ENCODE measurements at regions not wholly inside any gene's neighbourhood (a gene's known extent, or its start where the extent isn't known, plus 50 kb on each side); places are given as distances from the start of the nearest gene placed in this dataset.
A peak's percentile ranks its signal among the peaks of the same experiment; 100 is the strongest.

DNA sequence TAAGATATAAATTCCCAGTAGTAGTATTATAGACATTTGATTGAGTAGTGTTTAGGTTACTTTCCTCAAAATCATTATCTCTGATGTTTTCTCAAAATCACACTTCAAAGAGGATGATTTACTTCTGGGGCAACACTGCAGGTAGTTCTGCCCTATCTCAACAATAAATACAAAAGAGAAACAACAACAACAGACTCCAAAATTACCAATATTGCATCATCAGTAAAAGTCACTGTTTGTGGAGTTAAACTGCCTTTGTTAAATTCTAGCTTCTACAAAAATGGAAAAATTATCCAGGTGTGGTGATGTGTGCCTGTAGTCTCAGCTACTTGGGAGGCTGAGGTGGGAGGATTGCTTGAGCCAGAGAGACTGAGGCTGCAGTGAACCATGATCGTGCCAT is 637.6 kb upstream of the ZNF608 start:
- no peak for DNase-seq (ENCODE audit: low spot score)

- DNase-seq (ENCODE audit: low spot score), result no peak
These were observed 643.9 kb upstream of the ZNF608 start for GRCh38 chr5:125390326-125390725.

DNA sequence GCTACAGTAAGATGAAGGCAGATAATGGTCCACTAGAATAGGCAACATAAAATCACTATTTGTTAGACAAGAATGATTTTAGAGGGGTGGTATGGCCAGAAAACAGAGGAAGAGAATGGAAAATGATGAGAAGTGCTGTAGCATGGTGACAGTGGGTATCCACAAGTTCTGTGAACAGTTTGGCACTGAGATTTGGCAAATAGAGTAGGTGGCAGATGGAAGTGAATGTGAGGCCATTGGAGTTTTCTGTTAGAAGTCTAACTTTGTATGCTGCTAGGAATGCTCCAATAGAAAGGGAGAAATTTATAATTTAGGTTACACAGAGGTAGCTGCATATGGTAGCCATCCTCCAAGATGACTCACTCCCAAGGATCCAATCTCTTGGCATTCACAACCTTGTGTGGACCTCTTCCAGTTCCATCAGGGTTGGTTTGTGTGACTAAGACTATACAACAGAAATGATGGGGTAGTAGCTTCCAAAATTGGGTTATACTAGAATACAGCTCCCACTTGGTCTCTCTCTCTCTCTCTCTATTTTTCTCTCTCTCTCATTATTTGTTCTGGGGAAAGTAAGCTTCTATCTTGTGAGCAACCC is 646.9 kb upstream of the ZNF608 start:
- DNase-seq (ENCODE audit: low spot score), result no peak

- peak; percentile 94 for DNase-seq (ENCODE audit: low spot score)
These were observed 648.3 kb upstream of the ZNF608 start for GRCh38 chr5:125394661-125395280.

DNA sequence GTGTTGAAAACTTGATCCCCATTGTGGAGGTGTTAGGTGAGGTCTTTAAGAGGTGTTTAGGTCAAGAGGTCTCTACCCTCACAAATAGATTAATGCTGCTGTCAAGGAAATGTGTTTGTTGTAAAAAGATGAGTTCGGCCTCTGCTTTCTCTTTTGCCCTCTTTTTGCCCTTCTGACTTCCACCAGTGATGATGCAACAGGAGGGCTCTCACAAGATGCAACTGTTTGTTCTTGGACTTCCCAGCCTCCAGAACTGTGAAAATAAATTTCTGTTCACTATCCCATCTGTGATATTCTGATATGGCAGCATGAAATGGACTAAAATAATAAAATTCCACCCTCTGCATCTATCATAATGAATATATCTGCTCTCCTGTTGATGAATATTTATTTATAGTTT is 650.0 kb upstream of the ZNF608 start:
- DNase-seq (ENCODE audit: low spot score), result no peak

DNA sequence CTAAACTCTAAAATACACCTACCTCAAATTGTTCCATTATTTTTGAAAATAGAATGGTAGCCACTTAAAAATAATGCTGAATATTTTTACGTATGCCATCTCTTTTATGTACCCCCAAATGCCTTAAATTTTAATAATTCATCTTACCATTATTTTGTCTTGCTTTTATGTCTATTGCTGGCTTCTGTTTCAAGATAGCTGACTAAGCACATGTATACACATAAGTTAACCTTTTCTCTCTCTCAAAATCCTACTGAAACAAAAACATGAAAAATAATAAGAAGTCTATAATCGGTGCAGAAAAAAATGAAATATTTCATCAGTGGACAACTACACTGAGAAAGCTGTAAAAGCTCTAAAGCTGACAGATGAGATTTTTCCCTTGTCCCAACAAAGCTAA is 652.0 kb upstream of the ZNF608 start:
- DNase-seq (ENCODE audit: low spot score), result no peak

- no peak for DNase-seq (ENCODE audit: low spot score)
These were observed 653.4 kb upstream of the ZNF608 start for GRCh38 chr5:125399885-125400284.

DNA sequence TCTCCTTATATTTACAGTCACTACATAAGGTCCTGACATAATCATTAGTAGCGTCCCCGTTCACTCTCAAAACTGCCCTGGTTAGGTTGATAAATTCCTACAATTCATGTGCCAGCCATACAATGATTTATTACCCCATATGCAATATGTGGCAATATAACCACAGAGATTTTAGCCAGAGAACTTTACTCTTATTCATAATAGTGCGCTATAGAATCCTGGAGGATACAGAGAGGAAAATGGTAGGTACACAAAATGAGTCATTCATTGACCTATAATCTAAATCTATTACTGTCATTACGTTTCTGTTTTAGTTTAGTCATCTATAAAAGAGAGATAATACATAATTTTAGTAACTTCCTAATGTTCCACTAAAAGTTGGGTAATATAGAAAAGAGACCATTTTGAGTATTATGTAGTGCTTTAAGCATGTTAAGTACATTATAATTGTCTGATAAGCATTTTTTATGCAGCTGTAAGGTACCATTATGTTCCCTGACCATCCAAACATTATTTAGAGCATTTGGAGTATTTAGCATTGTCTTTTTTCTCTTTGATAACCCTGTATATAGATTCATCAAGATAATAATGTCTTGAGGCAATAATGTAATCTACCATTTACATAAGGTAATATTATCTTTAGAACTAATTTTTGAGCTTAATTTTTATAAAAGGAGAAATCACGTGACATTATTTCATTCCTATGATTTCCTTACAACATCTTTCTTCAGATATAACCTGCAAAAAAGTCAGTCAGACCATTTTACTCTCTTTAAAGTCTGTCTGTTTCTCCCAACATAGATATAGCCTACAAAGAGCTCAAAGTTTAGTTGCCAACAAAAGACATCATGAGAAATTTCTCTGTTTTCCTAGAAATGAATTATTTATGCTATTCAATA is 655.5 kb upstream of the ZNF608 start:
- DNase-seq (ENCODE audit: low spot score), result no peak

- DNase-seq (ENCODE audit: low spot score), result no peak
These were observed 656.3 kb upstream of the ZNF608 start for GRCh38 chr5:125402787-125403186.

DNA sequence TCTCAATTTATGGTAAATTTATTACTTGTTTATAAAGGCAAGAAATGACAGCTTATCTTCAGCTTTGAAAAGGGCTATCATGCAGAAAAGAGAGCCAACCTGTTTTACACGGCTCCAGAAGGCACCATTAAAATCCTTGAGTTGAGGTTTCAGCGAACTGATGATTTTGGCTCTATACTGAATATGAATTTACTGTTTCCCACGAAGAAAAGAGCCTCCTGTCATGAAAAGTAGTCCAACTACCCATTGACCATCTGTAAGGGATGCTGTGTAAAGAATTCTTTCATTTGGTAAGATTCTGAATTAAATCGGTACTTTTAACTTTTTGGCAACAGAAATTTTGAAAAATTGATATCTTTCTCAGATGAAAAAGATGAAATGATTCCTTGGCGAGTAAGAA is 657.6 kb upstream of the ZNF608 start:
- no peak for DNase-seq (ENCODE audit: low spot score)

- DNase-seq (ENCODE audit: low spot score), result peak; percentile 100
These were observed 662.2 kb upstream of the ZNF608 start for GRCh38 chr5:125408448-125409233.

GRCh38 chr5:125409234-125409860 is 662.9 kb upstream of the ZNF608 start:
- DNase-seq (ENCODE audit: low spot score), result no peak

- peak; percentile 67 for DNase-seq (ENCODE audit: low spot score)
These were observed 663.6 kb upstream of the ZNF608 start for GRCh38 chr5:125409861-125410536.

DNA sequence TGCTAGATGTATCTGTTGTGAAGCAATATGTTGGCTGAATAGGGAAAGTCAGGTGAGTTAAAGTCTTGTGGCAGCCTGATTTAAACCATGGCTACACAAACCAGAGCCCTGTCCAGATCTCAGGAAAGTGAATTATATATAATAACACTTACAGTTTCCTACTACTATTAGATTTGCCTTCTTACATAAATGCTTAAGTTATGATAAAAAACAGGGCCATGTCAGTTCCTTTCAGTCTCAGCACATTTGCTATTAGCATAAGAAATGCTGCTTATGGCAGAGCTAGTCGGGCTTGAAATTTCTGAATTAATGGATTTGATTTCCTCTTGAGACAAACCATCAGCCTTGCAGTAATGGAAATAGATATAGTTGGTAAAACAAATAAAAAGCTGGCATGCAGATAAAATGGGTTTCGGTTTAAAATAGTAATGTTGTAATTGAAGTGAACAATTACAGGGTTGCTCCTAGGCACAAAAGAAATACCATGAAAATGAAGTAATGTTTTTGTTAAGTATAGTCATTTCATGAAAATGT is 664.2 kb upstream of the ZNF608 start:
- DNase-seq (ENCODE audit: low spot score), result peak; percentile 97

- no peak for DNase-seq (ENCODE audit: low spot score)
These were observed 664.8 kb upstream of the ZNF608 start for GRCh38 chr5:125411071-125411743.

GRCh38 chr5:125411744-125412560 is 665.5 kb upstream of the ZNF608 start:
- DNase-seq (ENCODE audit: low spot score), result peak; percentile 95

- DNase-seq (ENCODE audit: low spot score), result peak; percentile 98
These were observed 666.4 kb upstream of the ZNF608 start for GRCh38 chr5:125412561-125413495.

GRCh38 chr5:125413496-125414274 is 667.2 kb upstream of the ZNF608 start:
- DNase-seq (ENCODE audit: low spot score), result peak; percentile 31
